GM12878 (cell line): ENCODE measurements at regions not wholly inside any gene's neighbourhood (a gene's known extent, or its start where the extent isn't known, plus 50 kb on each side); places are given as distances from the start of the nearest gene placed in this dataset.

ENCODE experiments used
- ATAC-seq: fragments of 200-7000 bp; cut with Tn5 transposase; 3 replicates; pipeline ENCODE4 v1.9.1; 2020; ENCODE audit warnings: mild to moderate bottlenecking, moderate library complexity
- BruUV-seq: library from RNA; stranded (reverse); fragments of 400-500 nt; replicated peaks from 2 replicates; lab custom pipeline; 2021; lab: Mats Ljungman, UMichigan
- CTCF ChIA-PET: fragments of 300-600 bp; sonication (Branson Sonifier 250); formaldehyde crosslinking; extraction: SDS; loops from one replicate; lab custom pipeline; 2021; ENCODE audit warnings: inconsistent platforms; lab: Yijun Ruan, JAX
- POLR2A ChIA-PET: fragments of 350-600 bp; formaldehyde crosslinking; extraction: SDS; loops from one replicate; lab custom pipeline; 2021; ENCODE audit warnings: inconsistent platforms; lab: Charles Lee
- RAD21 ChIA-PET: fragments of 300-600 bp; sonication (Branson Sonifier 250); formaldehyde crosslinking; loops from one replicate; lab custom pipeline; 2023; ENCODE audit warnings: antibody characterized with exemption; ENCODE audit not compliant: unreplicated experiment; lab: Charles Lee
- SMC1A ChIA-PET: fragments of 300-600 bp; sonication (Branson Sonifier 250); formaldehyde crosslinking; loops from one replicate; lab custom pipeline; 2023; ENCODE audit not compliant: unreplicated experiment, uncharacterized antibody; lab: Charles Lee
- DNase-seq: peaks from one replicate; pipeline ENCODE4 v3.0.0-alpha.2; 2011; ENCODE audit warnings: low read depth, low spot score
- FAIRE-seq: peaks from 3 replicates; lab custom pipeline; 2011; peaks lifted over from hg19 to GRCh38; lab: Jason Lieb, UNC
- H2AFZ ChIP-seq: 2 replicates; pipeline ENCODE4 v1.6.0; 2011; ENCODE audit warnings: low read depth, low read length, control low read depth; ENCODE audit not compliant: control insufficient read depth
- H3K27ac ChIP-seq: 2 replicates; pipeline ENCODE4 v1.5.1; 2011; ENCODE audit warnings: control low read depth; ENCODE audit not compliant: control insufficient read depth, insufficient read depth
- H3K27me3 ChIP-seq, 2 experiments: replicated peaks in 1 of 2; 2 replicates each; pipeline versions ENCODE4 v1.6.0 to v1.6.1; 2011; ENCODE audit warnings: low read length in 1 of 2; ENCODE audit not compliant: control insufficient read depth in 2 of 2, insufficient read depth in 2 of 2
- H3K36me3 ChIP-seq, 2 experiments: 2 replicates each; pipeline ENCODE4 v1.5.1; 2011; ENCODE audit warnings: low read length in 1 of 2; ENCODE audit not compliant: control insufficient read depth in 2 of 2, insufficient read depth in 2 of 2
- H3K4me1 ChIP-seq: 2 replicates; pipeline ENCODE4 v1.6.1; 2011; ENCODE audit warnings: mild to moderate bottlenecking, low read length, moderate library complexity, mixed read lengths; ENCODE audit not compliant: control insufficient read depth, insufficient read depth
- H3K4me2 ChIP-seq: 2 replicates; pipeline ENCODE4 v1.6.0; 2011; ENCODE audit warnings: control low read depth; ENCODE audit not compliant: control insufficient read depth, insufficient read depth
- H3K4me3 ChIP-seq: fragments of 200-600 bp; sonication (generic); 2 replicates; pipeline ENCODE4 v1.5.1; 2016
- H3K79me2 ChIP-seq: 2 replicates; pipeline ENCODE4 v1.6.0; 2011; ENCODE audit warnings: low read length; ENCODE audit not compliant: control insufficient read depth, insufficient read depth
- H3K9ac ChIP-seq: 2 replicates; pipeline ENCODE4 v1.8.0; 2011; ENCODE audit warnings: low read length, control low read depth, mixed read lengths; ENCODE audit not compliant: control insufficient read depth, insufficient read depth
- H3K9me3 ChIP-seq: replicated peaks from 3 replicates; pipeline ENCODE4 v1.5.1; 2011; ENCODE audit warnings: mild to moderate bottlenecking, low read length; ENCODE audit not compliant: control insufficient read depth, insufficient read depth
- H4K20me1 ChIP-seq: 2 replicates; pipeline ENCODE4 v1.6.0; 2011; ENCODE audit not compliant: control insufficient read depth, insufficient read depth
- BRCA1 ChIP-seq: IDR thresholded peaks from 2 replicates; pipeline ENCODE4 v1.6.1; 2011; ENCODE audit warnings: low read depth, low read length, improper control_type of control experiment
- CREM ChIP-seq: IDR thresholded peaks from 2 replicates; pipeline ENCODE4 v1.6.1; 2014; ENCODE audit warnings: antibody characterized with exemption, low read depth
- IKZF2 ChIP-seq, 2 experiments: fragments of 450-650 bp; IDR thresholded peaks; 2 replicates each; pipeline ENCODE4 v1.6.1; 2017; ENCODE audit warnings: mild to moderate bottlenecking in 2 of 2, moderate library complexity in 2 of 2
- IRF3 ChIP-seq: fragments of 450-650 bp; IDR thresholded peaks from 2 replicates; pipeline ENCODE4 v1.6.1; 2014; ENCODE audit warnings: mild to moderate bottlenecking
- NFIC ChIP-seq: IDR thresholded peaks from 2 replicates; pipeline ENCODE4 v1.6.1; 2012; ENCODE audit warnings: low read depth, mild to moderate bottlenecking, inconsistent platforms, low read length, moderate library complexity
- NFYB ChIP-seq: IDR thresholded peaks from 2 replicates; pipeline ENCODE4 v1.6.1; 2011; ENCODE audit warnings: low read depth, mild to moderate bottlenecking, low read length, improper control_type of control experiment, moderate library complexity; ENCODE audit not compliant: insufficient read depth
- RELB ChIP-seq: fragments of 450-650 bp; IDR thresholded peaks from 2 replicates; pipeline ENCODE4 v1.6.1; 2017; ENCODE audit warnings: low read depth, mild to moderate bottlenecking, moderate library complexity
- REST ChIP-seq: IDR thresholded peaks from 2 replicates; pipeline ENCODE4 v1.6.1; 2012; ENCODE audit warnings: mild to moderate bottlenecking, low read depth, low read length
- RFX5 ChIP-seq: IDR thresholded peaks from 2 replicates; pipeline ENCODE4 v1.6.1; 2011; ENCODE audit warnings: low read depth, low read length, improper control_type of control experiment
- ZBED1 ChIP-seq: IDR thresholded peaks from 2 replicates; pipeline ENCODE4 v1.6.1; 2016; ENCODE audit warnings: borderline replicate concordance
- ZNF592 ChIP-seq: fragments of 450-650 bp; IDR thresholded peaks from 2 replicates; pipeline ENCODE4 v1.6.1; 2017; ENCODE audit warnings: mild to moderate bottlenecking, moderate library complexity
- in situ Hi-C: fragments of 300-500 bp; cut with MboI; formaldehyde crosslinking; loops from 9 replicates; pipeline ENCODE4 v1.14.3; 2018; ENCODE audit warnings: mixed read lengths
- intact Hi-C: fragments of 100-400 bp; cut with micrococcal nuclease; formaldehyde crosslinking; loops from one replicate; pipeline ENCODE4 v1.14.2; 2022; ENCODE audit not compliant: unreplicated experiment

- TF ChIP-seq RELB (no peak), IRF3 (no peak), ZBED1 (no peak), CREM (no peak), NFIC (no peak)
These were observed 378.4 kb upstream of the HNRNPA3 start (continued) for GRCh38 chr2:176834226-176834625.

GRCh38 chr2:176843208-176843607 lies 369.4 kb upstream of the HNRNPA3 start:
- Histone ChIP-seq H4K20me1 (no peaks in the 10 kb centered on the region), H3K4me2 (no peak overlapping the region), H3K27me3 (no peaks in the 10 kb centered on the region; a peak in 1 of 4 replicates), H3K4me1 (no peaks in the 10 kb centered on the region), H3K4me3 (no peak overlapping the region), H3K9me3 (no peaks in the 10 kb centered on the region; the same call in 2 of the 3 replicates), H3K9ac (no peak overlapping the region), H3K36me3 (no peaks in the 10 kb centered on the region), H2AFZ (no peak overlapping the region), H3K79me2 (no peaks in the 10 kb centered on the region), H3K27ac (no peak overlapping the region)
- POLR2A ChIA-PET: interaction anchor here (0.5 kb wide), 1 partner anchor 421 kb away, joined by 3 read pairs; the partner anchor contains the start of gene NFE2L2
- ATAC-seq: no peak
- BruUV-seq: no TSS peak
- in situ Hi-C loops: no loop called here
- no peak for FAIRE-seq
- intact Hi-C loops: no loop called here
- SMC1A ChIA-PET: interaction anchor here (0.6 to 1.9 kb wide), 6 partner anchors 10 to 612 kb away, joined by 3 to 6 read pairs (median 4); no protein-coding TSS in a partner anchor
- RAD21 ChIA-PET: no interaction called here
- CTCF ChIA-PET: interaction anchor here (1.0 to 2.0 kb wide), 3 partner anchors 12 to 306 kb away, joined by 3 to 6 read pairs (median 3); no protein-coding TSS in a partner anchor
- no peak for DNase-seq
- TF ChIP-seq RFX5: no peak
- no peak for TF ChIP-seq NFYB
- no peak for TF ChIP-seq IKZF2 (IDR thresholded peaks at IDR 0.05)
- no peak for TF ChIP-seq BRCA1
- TF ChIP-seq ZNF592: no peak
- no peak for TF ChIP-seq REST
